GM23248 (cell line): ENCODE measurements at regions not wholly inside any gene's neighbourhood (a gene's known extent, or its start where the extent isn't known, plus 50 kb on each side); places are given as distances from the start of the nearest gene placed in this dataset.

Source experiments
- EZH2 ChIP-seq: fragments of 200-600 bp; sonication (generic); IDR thresholded peaks from 2 replicates; pipeline ENCODE4 v1.6.1; 2018; ENCODE audit warnings: antibody characterized with exemption, mild to moderate bottlenecking; ENCODE audit not compliant: insufficient read depth, poor library complexity, severe bottlenecking
- EZH2phosphoT487 ChIP-seq: fragments of 200-600 bp; sonication (generic); IDR thresholded peaks from 2 replicates; pipeline ENCODE4 v1.6.1; 2018; ENCODE audit warnings: antibody characterized with exemption, moderate library complexity, mild to moderate bottlenecking, low read depth; ENCODE audit not compliant: insufficient read depth

GRCh38 chr2:147320146-147320545, 524.7 kb upstream of the ACVR2A start:
- no peak for TF ChIP-seq EZH2
- no peak for TF ChIP-seq EZH2phosphoT487
